WTC11 (cell line): ENCODE measurements at regions not wholly inside any gene's neighbourhood (a gene's known extent, or its start where the extent isn't known, plus 50 kb on each side); places are given as distances from the start of the nearest gene placed in this dataset.

ENCODE experiments used
- ATAC-seq: fragments of 200-7000 bp; cut with Tn5 transposase; 2 replicates; pipeline ENCODE4 v1.10.0; 2021; ENCODE audit warnings: mild to moderate bottlenecking, moderate library complexity
- CTCF ChIA-PET: fragments of 300-600 bp; sonication (Branson Sonifier 250); formaldehyde crosslinking; loops from one replicate; lab custom pipeline; 2021; ENCODE audit warnings: antibody characterized with exemption; lab: Charles Lee
- POLR2A ChIA-PET: fragments of 350-600 bp; sonication (Branson Sonifier 250); formaldehyde crosslinking; loops from one replicate; lab custom pipeline; 2021; ENCODE audit warnings: antibody characterized with exemption; lab: Charles Lee
- DNase-seq: peaks from one replicate; pipeline ENCODE4 v3.0.0; 2021; ENCODE audit warnings: low spot score
- H3K27ac Mint-ChIP-seq: 2 replicates; pipeline ENCODE4 v1.8.0; 2021; ENCODE audit warnings: mixed read lengths
- H3K27me3 Mint-ChIP-seq: 2 replicates; pipeline ENCODE4 v1.8.0; 2021; ENCODE audit warnings: low read depth, mild to moderate bottlenecking, moderate library complexity, mixed read lengths
- H3K36me3 Mint-ChIP-seq: 2 replicates; pipeline ENCODE4 v1.8.0; 2021; ENCODE audit warnings: mixed read lengths
- H3K4me1 Mint-ChIP-seq: 2 replicates; pipeline ENCODE4 v1.8.0; 2022; ENCODE audit warnings: mixed read lengths
- H3K4me3 Mint-ChIP-seq: 2 replicates; pipeline ENCODE4 v1.8.0; 2021; ENCODE audit warnings: mild to moderate bottlenecking, moderate library complexity, mixed read lengths
- H3K9me3 Mint-ChIP-seq: 2 replicates; pipeline ENCODE4 v1.8.0; 2021; ENCODE audit warnings: mixed read lengths
- CREM ChIP-seq: sonication (generic); formaldehyde crosslinking; IDR thresholded peaks from 2 replicates; pipeline ENCODE4 v1.8.1; 2022; ENCODE audit warnings: mild to moderate bottlenecking, missing genetic modification reagents, moderate library complexity
- ELF4 ChIP-seq: sonication (generic); formaldehyde crosslinking; IDR thresholded peaks from 2 replicates; pipeline ENCODE4 v1.8.1; 2022; ENCODE audit warnings: low read depth, mild to moderate bottlenecking, moderate library complexity, missing genetic modification reagents
- FOXK1 ChIP-seq: sonication (generic); formaldehyde crosslinking; IDR thresholded peaks from 2 replicates; pipeline ENCODE4 v1.8.0; 2022; ENCODE audit warnings: mild to moderate bottlenecking, moderate library complexity, missing genetic modification reagents
- GTF2I ChIP-seq: fragments of 250-450 bp; sonication (Bioruptor Pico); conservative IDR thresholded peaks from 2 replicates; pipeline ENCODE4 v1.4.0; 2021; ENCODE audit warnings: mild to moderate bottlenecking
- HMGA2 ChIP-seq: fragments of 250-450 bp; sonication (Bioruptor Pico); IDR thresholded peaks from 2 replicates; pipeline ENCODE4 v1.4.0; 2021; ENCODE audit warnings: mild to moderate bottlenecking, moderate library complexity
- JUN ChIP-seq: sonication (generic); formaldehyde crosslinking; IDR thresholded peaks from 2 replicates; pipeline ENCODE4 v1.8.0; 2023; ENCODE audit warnings: mild to moderate bottlenecking, missing genetic modification reagents
- KAT7 ChIP-seq: sonication (generic); formaldehyde crosslinking; IDR thresholded peaks from 2 replicates; pipeline ENCODE4 v1.8.1; 2023; ENCODE audit warnings: missing genetic modification reagents, mild to moderate bottlenecking, borderline replicate concordance
- MYBL2 ChIP-seq: sonication (generic); formaldehyde crosslinking; IDR thresholded peaks from 2 replicates; pipeline ENCODE4 v1.8.1; 2023; ENCODE audit warnings: mild to moderate bottlenecking, moderate library complexity, missing genetic modification reagents
- NFE2L1 ChIP-seq: sonication (generic); formaldehyde crosslinking; IDR thresholded peaks from 2 replicates; pipeline ENCODE4 v1.8.1; 2023; ENCODE audit warnings: missing genetic modification reagents
- SMAD4 ChIP-seq: sonication (generic); formaldehyde crosslinking; IDR thresholded peaks from 2 replicates; pipeline ENCODE4 v1.8.0; 2022; ENCODE audit warnings: mild to moderate bottlenecking, missing genetic modification reagents
- SP1 ChIP-seq: sonication (generic); formaldehyde crosslinking; conservative IDR thresholded peaks from 2 replicates; pipeline ENCODE4 v1.8.1; 2022; ENCODE audit warnings: missing genetic modification reagents
- TCF7 ChIP-seq: sonication (generic); formaldehyde crosslinking; IDR thresholded peaks from 2 replicates; pipeline ENCODE4 v1.8.0; 2022; ENCODE audit warnings: mild to moderate bottlenecking, low read depth, missing genetic modification reagents, moderate library complexity
- TEAD4 ChIP-seq: sonication (generic); formaldehyde crosslinking; IDR thresholded peaks from 2 replicates; pipeline ENCODE4 v1.8.0; 2022; ENCODE audit warnings: mild to moderate bottlenecking, missing genetic modification reagents
- ZNF671 ChIP-seq: fragments of 250-450 bp; sonication (Bioruptor Pico); IDR thresholded peaks from 2 replicates; pipeline ENCODE4 v1.8.0; 2021; ENCODE audit warnings: mild to moderate bottlenecking
- TF ChIP-seq, protein P1 (sequence below): sonication (generic); formaldehyde crosslinking; IDR thresholded peaks from 2 replicates; pipeline ENCODE4 v1.8.0; 2022; ENCODE audit warnings: mild to moderate bottlenecking, missing genetic modification reagents
- TF ChIP-seq, protein P2 (sequence below): sonication (generic); formaldehyde crosslinking; IDR thresholded peaks from 2 replicates; pipeline ENCODE4 v1.8.1; 2023; ENCODE audit warnings: mild to moderate bottlenecking, missing genetic modification reagents, borderline replicate concordance
- TF ChIP-seq, protein P3 (sequence below): fragments of 250-450 bp; sonication (Bioruptor Pico); IDR thresholded peaks from 2 replicates; pipeline ENCODE4 v1.9.0; 2021; ENCODE audit warnings: mild to moderate bottlenecking
- TF ChIP-seq, protein P4 (sequence below): fragments of 250-450 bp; sonication (Bioruptor Pico); IDR thresholded peaks from 2 replicates; pipeline ENCODE4 v1.9.0; 2021; ENCODE audit warnings: moderate library complexity, mild to moderate bottlenecking, inconsistent platforms, borderline replicate concordance
- TF ChIP-seq, protein P5 (sequence below): sonication (generic); formaldehyde crosslinking; IDR thresholded peaks from 2 replicates; pipeline ENCODE4 v1.8.1; 2022; ENCODE audit warnings: low read depth, mild to moderate bottlenecking, moderate library complexity, missing genetic modification reagents, borderline replicate concordance
- TF ChIP-seq, protein P6 (sequence below): fragments of 250-450 bp; sonication (Bioruptor Pico); IDR thresholded peaks from 2 replicates; pipeline ENCODE4 v1.9.0; 2021; ENCODE audit warnings: mild to moderate bottlenecking

DNA sequence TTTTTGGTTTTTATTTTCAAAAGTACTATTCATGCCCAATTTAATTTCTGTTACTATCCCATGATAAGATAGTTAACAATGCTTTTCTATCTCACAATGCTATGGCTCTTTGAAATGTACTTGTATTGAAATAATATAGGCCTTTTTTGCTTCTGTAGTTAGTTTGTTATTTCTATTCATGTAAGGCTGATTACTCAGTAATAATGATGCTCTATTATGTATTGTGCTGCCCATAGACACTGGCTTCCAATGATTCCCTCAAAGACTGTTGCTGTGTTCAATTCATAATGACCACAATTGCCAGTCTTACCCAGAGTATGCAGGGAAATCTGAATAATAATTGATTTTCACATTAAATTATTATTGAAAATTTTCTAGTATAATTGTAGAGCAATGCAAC is 155.5 kb upstream of the POT1 start:
- CTCF ChIA-PET, result no interaction called here
- H3K9me3 Mint-ChIP-seq, result no peaks in the 10 kb centered on the region
- POLR2A ChIA-PET, result no interaction called here
- no peaks in the 10 kb centered on the region for H3K36me3 Mint-ChIP-seq
- H3K27ac Mint-ChIP-seq, result no peak overlapping the region
- DNase-seq, result no peak
- no peak overlapping the region for H3K4me3 Mint-ChIP-seq
- no peaks in the 10 kb centered on the region for H3K27me3 Mint-ChIP-seq
- TF ChIP-seq, protein P1, sequence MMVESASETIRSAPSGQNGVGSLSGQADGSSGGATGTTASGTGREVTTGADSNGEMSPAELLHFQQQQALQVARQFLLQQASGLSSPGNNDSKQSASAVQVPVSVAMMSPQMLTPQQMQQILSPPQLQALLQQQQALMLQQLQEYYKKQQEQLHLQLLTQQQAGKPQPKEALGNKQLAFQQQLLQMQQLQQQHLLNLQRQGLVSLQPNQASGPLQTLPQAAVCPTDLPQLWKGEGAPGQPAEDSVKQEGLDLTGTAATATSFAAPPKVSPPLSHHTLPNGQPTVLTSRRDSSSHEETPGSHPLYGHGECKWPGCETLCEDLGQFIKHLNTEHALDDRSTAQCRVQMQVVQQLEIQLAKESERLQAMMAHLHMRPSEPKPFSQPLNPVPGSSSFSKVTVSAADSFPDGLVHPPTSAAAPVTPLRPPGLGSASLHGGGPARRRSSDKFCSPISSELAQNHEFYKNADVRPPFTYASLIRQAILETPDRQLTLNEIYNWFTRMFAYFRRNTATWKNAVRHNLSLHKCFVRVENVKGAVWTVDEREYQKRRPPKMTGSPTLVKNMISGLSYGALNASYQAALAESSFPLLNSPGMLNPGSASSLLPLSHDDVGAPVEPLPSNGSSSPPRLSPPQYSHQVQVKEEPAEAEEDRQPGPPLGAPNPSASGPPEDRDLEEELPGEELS (CRISPR knock-in tag), result no peak
- TF ChIP-seq HMGA2 (CRISPR knock-in tag) (no peak), SP1 (no peak), GTF2I (CRISPR knock-in tag) (no peak), SMAD4 (no peak)
- TF ChIP-seq, protein P2, sequence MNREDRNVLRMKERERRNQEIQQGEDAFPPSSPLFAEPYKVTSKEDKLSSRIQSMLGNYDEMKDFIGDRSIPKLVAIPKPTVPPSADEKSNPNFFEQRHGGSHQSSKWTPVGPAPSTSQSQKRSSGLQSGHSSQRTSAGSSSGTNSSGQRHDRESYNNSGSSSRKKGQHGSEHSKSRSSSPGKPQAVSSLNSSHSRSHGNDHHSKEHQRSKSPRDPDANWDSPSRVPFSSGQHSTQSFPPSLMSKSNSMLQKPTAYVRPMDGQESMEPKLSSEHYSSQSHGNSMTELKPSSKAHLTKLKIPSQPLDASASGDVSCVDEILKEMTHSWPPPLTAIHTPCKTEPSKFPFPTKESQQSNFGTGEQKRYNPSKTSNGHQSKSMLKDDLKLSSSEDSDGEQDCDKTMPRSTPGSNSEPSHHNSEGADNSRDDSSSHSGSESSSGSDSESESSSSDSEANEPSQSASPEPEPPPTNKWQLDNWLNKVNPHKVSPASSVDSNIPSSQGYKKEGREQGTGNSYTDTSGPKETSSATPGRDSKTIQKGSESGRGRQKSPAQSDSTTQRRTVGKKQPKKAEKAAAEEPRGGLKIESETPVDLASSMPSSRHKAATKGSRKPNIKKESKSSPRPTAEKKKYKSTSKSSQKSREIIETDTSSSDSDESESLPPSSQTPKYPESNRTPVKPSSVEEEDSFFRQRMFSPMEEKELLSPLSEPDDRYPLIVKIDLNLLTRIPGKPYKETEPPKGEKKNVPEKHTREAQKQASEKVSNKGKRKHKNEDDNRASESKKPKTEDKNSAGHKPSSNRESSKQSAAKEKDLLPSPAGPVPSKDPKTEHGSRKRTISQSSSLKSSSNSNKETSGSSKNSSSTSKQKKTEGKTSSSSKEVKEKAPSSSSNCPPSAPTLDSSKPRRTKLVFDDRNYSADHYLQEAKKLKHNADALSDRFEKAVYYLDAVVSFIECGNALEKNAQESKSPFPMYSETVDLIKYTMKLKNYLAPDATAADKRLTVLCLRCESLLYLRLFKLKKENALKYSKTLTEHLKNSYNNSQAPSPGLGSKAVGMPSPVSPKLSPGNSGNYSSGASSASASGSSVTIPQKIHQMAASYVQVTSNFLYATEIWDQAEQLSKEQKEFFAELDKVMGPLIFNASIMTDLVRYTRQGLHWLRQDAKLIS, result no peak
- peaks cover 5% of the 10 kb centered on the region for H3K4me1 Mint-ChIP-seq
- ATAC-seq, result no peak

DNA sequence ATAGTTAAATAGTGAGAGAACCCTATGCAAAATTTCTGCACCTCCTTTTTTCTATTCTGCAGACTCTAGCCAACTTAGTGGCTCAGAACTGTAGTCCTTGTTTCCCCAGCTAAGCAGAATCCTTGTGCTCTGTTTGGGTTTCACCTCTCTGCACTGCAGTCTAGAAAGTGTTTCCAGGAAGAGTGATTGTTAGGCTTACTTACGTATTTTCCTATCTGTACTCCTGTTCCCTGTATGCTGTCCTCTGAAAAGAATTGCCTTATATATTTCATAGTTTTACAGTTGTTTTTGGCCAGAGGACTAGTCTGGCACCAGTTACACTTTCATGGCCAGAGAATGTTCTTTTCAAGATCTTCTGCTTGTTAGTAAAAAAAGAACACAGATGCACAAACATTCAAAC is 154.6 kb upstream of the POT1 start:
- DNase-seq (no peak), ATAC-seq (no peak)
- ChIA-PET POLR2A (no interaction called here), CTCF (no interaction called here)
- no peaks in the 10 kb centered on the region for H3K27me3 Mint-ChIP-seq
- no peaks in the 10 kb centered on the region for H3K9me3 Mint-ChIP-seq
- H3K27ac Mint-ChIP-seq, result no peak overlapping the region
- H3K36me3 Mint-ChIP-seq, result no peaks in the 10 kb centered on the region
- peaks cover 5% of the 10 kb centered on the region for H3K4me1 Mint-ChIP-seq
- H3K4me3 Mint-ChIP-seq, result no peak overlapping the region
- TF ChIP-seq ZNF671 (no peak), NFE2L1 (CRISPR knock-in tag) (no peak), TEAD4 (no peak), ELF4 (CRISPR knock-in tag) (no peak), JUN (CRISPR knock-in tag) (no peak), MYBL2 (no peak), TCF7 (CRISPR knock-in tag) (no peak), FOXK1 (CRISPR knock-in tag) (no peak), CREM (no peak), KAT7 (no peak)
- TF ChIP-seq, protein P3, sequence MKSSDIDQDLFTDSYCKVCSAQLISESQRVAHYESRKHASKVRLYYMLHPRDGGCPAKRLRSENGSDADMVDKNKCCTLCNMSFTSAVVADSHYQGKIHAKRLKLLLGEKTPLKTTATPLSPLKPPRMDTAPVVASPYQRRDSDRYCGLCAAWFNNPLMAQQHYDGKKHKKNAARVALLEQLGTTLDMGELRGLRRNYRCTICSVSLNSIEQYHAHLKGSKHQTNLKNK (CRISPR knock-in tag), result no peak
- TF ChIP-seq, protein P4, sequence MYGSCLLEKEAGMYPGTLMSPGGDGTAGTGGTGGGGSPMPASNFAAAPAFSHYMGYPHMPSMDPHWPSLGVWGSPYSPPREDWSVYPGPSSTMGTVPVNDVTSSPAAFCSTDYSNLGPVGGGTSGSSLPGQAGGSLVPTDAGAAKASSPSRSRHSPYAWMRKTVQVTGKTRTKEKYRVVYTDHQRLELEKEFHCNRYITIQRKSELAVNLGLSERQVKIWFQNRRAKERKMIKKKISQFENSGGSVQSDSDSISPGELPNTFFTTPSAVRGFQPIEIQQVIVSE (CRISPR knock-in tag), result no peak
- TF ChIP-seq, protein P5, sequence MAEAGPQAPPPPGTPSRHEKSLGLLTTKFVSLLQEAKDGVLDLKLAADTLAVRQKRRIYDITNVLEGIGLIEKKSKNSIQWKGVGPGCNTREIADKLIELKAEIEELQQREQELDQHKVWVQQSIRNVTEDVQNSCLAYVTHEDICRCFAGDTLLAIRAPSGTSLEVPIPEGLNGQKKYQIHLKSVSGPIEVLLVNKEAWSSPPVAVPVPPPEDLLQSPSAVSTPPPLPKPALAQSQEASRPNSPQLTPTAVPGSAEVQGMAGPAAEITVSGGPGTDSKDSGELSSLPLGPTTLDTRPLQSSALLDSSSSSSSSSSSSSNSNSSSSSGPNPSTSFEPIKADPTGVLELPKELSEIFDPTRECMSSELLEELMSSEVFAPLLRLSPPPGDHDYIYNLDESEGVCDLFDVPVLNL, result no peak
- TF ChIP-seq, protein P6, sequence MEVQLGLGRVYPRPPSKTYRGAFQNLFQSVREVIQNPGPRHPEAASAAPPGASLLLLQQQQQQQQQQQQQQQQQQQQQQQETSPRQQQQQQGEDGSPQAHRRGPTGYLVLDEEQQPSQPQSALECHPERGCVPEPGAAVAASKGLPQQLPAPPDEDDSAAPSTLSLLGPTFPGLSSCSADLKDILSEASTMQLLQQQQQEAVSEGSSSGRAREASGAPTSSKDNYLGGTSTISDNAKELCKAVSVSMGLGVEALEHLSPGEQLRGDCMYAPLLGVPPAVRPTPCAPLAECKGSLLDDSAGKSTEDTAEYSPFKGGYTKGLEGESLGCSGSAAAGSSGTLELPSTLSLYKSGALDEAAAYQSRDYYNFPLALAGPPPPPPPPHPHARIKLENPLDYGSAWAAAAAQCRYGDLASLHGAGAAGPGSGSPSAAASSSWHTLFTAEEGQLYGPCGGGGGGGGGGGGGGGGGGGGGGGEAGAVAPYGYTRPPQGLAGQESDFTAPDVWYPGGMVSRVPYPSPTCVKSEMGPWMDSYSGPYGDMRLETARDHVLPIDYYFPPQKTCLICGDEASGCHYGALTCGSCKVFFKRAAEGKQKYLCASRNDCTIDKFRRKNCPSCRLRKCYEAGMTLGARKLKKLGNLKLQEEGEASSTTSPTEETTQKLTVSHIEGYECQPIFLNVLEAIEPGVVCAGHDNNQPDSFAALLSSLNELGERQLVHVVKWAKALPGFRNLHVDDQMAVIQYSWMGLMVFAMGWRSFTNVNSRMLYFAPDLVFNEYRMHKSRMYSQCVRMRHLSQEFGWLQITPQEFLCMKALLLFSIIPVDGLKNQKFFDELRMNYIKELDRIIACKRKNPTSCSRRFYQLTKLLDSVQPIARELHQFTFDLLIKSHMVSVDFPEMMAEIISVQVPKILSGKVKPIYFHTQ (CRISPR knock-in tag), result no peak
